Right atrium auricular region (tissue), 2 donors: ENCODE measurements at regions not wholly inside any gene's neighbourhood (a gene's known extent, or its start where the extent isn't known, plus 50 kb on each side); places are given as distances from the start of the nearest gene placed in this dataset.

ENCODE experiments used
- DNase-seq: peaks from one replicate; pipeline ENCODE4 v3.0.0-alpha.2; 2019; ENCODE audit warnings: low spot score
- H3K27ac ChIP-seq, 2 donors: fragments of 200-600 bp; sonication (generic); 1 replicate in 1 of 2; 2 replicates in 1 of 2; pipeline ENCODE4 v1.5.1; 2016 to 2019
- H3K27me3 ChIP-seq, 2 donors: fragments of 200-600 bp; sonication (generic); one replicate each; pipeline versions ENCODE4 v1.5.1 to v1.6.0; 2017 to 2019
- H3K36me3 ChIP-seq: fragments of 200-600 bp; sonication (generic); one replicate; pipeline ENCODE4 v1.5.1; 2016
- H3K4me1 ChIP-seq, 2 donors: fragments of 200-600 bp; sonication (generic); one replicate each; pipeline versions ENCODE4 v1.5.1 to v1.6.0; 2017 to 2019
- H3K4me3 ChIP-seq, 2 donors: fragments of 200-600 bp; sonication (generic); 1 replicate in 1 of 2; 2 replicates in 1 of 2; pipeline ENCODE4 v1.5.1; 2017 to 2019; ENCODE audit warnings: mild to moderate bottlenecking in 1 of 2, moderate library complexity in 1 of 2
- H3K9me3 ChIP-seq, 2 donors: fragments of 200-600 bp; sonication (generic); one replicate each; pipeline ENCODE4 v1.5.1; 2019
- TF ChIP-seq, protein P1 (sequence below), 2 donors: fragments of 200-600 bp; sonication (generic); IDR thresholded peaks; one replicate each; pipeline ENCODE4 v1.5.1; 2019; ENCODE audit warnings: antibody characterized with exemption in 2 of 2

DNA sequence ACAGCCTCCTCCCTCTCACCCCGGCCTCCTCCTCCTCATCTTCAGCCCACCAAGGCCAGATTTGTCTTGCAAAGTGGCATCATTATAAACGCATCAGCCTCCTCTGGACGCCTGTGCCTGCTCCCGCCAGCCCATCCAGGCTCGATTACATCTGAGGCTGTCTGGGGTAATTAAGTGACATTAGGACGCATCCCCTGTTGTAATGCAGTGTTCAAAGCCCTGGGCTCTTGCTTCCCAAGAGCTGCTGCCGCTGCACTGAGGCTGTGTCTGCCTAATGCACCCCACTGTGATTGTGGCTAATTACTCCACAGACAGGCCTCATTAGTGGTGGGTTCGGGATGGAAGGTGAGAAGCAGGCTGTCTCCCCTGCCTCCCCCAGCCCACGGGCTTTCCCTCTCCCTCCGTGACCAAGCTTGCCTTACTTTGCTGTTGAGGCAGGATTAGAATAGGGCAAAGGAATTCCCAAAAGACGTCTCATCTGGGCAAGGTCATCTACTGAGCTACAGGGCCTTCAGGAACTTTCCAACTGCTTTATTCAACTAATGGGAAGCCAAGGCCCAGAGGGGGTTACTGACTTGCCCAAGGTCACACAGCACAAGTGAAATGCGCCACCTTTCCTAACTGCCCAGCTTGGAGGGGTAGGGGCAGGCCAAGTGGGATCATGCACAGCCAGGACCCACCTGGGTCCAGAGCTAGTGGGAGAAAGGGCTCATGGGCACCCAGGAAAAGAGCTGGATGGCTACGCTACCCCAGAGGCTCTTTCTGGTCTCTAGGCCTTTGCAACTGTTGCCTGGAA, 66.2 kb upstream of the PCBD1 start:
- no peak overlapping the region for H3K27ac ChIP-seq
- H3K36me3 ChIP-seq, result no peaks in the 10 kb centered on the region
- H3K9me3 ChIP-seq, result no peaks in the 10 kb centered on the region
- no peak for DNase-seq
- no peaks in the 10 kb centered on the region for H3K27me3 ChIP-seq
- TF ChIP-seq, protein P1, sequence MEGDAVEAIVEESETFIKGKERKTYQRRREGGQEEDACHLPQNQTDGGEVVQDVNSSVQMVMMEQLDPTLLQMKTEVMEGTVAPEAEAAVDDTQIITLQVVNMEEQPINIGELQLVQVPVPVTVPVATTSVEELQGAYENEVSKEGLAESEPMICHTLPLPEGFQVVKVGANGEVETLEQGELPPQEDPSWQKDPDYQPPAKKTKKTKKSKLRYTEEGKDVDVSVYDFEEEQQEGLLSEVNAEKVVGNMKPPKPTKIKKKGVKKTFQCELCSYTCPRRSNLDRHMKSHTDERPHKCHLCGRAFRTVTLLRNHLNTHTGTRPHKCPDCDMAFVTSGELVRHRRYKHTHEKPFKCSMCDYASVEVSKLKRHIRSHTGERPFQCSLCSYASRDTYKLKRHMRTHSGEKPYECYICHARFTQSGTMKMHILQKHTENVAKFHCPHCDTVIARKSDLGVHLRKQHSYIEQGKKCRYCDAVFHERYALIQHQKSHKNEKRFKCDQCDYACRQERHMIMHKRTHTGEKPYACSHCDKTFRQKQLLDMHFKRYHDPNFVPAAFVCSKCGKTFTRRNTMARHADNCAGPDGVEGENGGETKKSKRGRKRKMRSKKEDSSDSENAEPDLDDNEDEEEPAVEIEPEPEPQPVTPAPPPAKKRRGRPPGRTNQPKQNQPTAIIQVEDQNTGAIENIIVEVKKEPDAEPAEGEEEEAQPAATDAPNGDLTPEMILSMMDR (IDR thresholded peaks at IDR 0.05), result no peak
- H3K4me3 ChIP-seq, result no peak overlapping the region
- no peaks in the 10 kb centered on the region for H3K4me1 ChIP-seq

DNA sequence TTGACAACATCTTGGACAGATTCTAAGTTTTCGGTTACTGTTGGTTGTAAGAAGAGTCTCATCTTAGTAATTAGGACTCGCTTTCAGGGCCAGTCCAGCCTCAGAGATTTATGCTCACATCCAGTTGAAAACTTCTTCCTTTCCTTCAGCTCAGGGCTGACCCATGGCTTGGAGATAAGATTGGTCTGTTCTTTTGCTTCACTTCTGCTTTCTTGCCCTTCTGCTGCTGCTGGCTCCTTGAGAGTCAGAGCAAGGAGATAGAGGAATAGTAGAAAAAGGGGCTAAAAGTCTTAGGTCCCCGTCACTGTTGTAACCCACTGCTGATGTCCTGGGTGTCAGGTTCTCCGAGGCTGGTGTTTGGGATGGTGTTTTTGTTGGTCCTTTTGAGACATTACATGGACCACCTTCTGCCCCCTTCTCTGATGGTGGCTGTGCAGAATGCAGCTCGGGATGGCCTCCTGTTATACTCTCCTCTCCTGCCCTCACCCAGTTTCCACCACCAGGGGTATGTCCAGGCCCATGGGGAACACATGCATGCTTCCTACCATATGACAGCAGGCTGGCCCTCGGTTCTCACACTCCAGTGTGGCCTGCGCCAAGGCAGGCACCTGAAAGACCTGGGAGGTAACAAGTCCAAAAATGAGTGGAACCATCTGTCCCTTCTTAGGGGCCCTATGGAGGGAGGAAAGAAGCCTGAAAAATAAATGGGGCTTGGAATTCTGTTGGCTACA, 67.8 kb upstream of the PCBD1 start:
- Histone ChIP-seq H3K9me3 (no peaks in the 10 kb centered on the region), H3K27ac (no peak overlapping the region), H3K4me3 (no peak overlapping the region), H3K36me3 (no peaks in the 10 kb centered on the region), H3K27me3 (no peaks in the 10 kb centered on the region), H3K4me1 (no peaks in the 10 kb centered on the region)
- no peak for DNase-seq
- TF ChIP-seq, protein P1 (IDR thresholded peaks at IDR 0.05), result no peak

DNA sequence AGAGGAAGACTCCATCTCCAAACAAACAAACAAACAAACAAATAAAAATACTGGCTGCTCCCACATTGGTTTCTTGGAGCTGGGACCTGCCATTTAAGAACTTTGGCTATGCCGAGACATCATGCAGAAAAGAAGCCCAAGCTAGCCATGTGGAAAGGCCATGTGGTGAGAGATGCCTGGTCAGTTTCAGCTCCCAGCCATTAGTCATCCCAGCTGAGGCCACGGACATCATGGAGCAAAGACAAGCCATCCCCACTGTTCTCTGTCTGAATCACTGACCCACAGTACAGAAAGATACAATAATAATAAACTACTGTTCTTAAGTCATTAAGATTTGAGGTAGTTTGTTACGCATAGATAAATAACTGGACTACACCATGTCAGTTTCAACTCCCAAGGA, 70.0 kb upstream of the PCBD1 start:
- no peak overlapping the region for H3K27ac ChIP-seq
- DNase-seq, result no peak
- no peaks in the 10 kb centered on the region for H3K9me3 ChIP-seq
- H3K36me3 ChIP-seq, result no peaks in the 10 kb centered on the region
- no peaks in the 10 kb centered on the region for H3K27me3 ChIP-seq
- no peak overlapping the region for H3K4me3 ChIP-seq
- no peaks in the 10 kb centered on the region for H3K4me1 ChIP-seq
- TF ChIP-seq, protein P1 (IDR thresholded peaks at IDR 0.05), result no peak

DNA sequence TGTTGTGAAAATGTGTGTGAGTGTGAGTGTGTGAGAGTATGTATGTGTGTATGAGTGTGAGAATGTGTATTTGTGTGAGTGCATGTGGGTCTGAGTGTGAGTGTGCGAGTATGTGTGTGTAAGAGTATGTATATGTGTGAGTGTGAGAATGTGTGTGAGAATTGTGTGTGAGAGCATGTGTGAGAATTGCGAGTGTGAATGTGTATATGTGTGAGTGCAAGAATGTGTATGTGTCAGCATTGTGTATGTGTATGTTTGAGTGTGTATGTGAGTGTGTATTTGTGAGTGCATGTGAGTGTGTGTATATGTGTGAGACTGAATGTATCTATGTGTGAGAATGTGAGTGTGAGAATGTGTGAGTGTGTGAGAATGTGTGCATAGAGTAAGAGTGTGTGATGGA, 72.0 kb upstream of the PCBD1 start:
- no peaks in the 10 kb centered on the region for H3K9me3 ChIP-seq

DNA sequence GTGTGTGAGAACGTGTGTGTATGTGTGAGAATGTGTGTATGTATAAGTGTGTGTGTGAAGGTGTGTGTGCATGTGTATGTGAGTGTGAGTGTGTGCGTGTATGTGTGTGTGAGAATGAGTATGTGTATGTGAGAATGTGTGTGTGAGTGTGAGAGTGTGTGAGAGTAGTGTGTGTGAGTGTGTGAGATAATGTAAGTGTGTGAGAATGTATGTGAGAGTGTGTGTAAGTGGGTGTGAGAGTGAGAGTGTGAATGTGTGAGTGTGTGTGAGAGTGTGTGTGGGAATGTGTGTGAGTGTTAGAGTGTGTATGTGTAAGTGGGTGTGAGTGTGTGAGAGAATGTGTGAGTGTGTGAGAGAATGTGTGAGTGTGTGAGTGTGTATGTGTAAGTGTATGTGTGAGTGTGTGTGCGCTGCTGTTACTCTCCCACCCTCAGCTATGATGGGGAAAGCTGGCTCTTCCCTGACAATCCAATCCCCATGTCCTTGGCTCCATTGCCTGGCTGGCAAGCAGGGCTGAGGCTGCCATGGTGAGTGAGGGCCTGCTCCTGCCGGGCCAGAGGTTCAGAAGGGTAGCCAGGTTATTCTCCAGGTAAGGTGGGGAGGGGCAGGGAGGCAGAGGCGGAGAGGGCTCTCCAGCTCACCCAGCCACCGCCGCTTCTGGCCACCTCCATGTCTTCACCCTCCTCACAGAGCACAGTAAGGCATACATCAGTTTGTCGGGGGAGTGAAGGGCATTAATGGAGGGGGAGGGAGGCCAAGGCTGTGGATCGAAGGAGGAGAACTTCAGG, 72.6 kb upstream of the PCBD1 start:
- Histone ChIP-seq H3K27ac (no peak overlapping the region), H3K27me3 (no peaks in the 10 kb centered on the region), H3K9me3 (no peaks in the 10 kb centered on the region), H3K4me1 (no peaks in the 10 kb centered on the region), H3K36me3 (no peaks in the 10 kb centered on the region), H3K4me3 (no peak overlapping the region)
- TF ChIP-seq, protein P1 (IDR thresholded peaks at IDR 0.05), result no peak
- DNase-seq, result no peak

More for the DNA sequence above, 72.0 kb upstream of the PCBD1 start:
- H3K4me3 ChIP-seq, result no peak overlapping the region
- no peak for DNase-seq
- TF ChIP-seq, protein P1 (IDR thresholded peaks at IDR 0.05), result no peak
- H3K27ac ChIP-seq, result no peak overlapping the region
- no peaks in the 10 kb centered on the region for H3K27me3 ChIP-seq
- no peaks in the 10 kb centered on the region for H3K36me3 ChIP-seq
- no peaks in the 10 kb centered on the region for H3K4me1 ChIP-seq
